ENCODE measurements at regions not wholly inside any gene's neighbourhood (a gene's known extent, or its start where the extent isn't known, plus 50 kb on each side); places are given as distances from the start of the nearest gene placed in this dataset.

GRCh38 chr5:23064710-23065109, 211.6 kb upstream of the CDH12 start:
- H3K4me3 ChIP-seq = no peak overlapping the region
- H3K9me3 ChIP-seq = no peaks in the 10 kb centered on the region
- no peaks in the 10 kb centered on the region for H3K4me1 ChIP-seq
- no peak for DNase-seq (ENCODE audit: low spot score in 2 of 2)
- no peaks in the 10 kb centered on the region for H3K27me3 ChIP-seq
- intact Hi-C loops (cut with DNase I; ENCODE audit: low total_unique reads) = loop anchor here (5.0 kb wide), 1 partner anchor 468 kb away; no protein-coding TSS in a partner anchor
- H3K27ac ChIP-seq = no peak overlapping the region
- peaks cover 7% of the 10 kb centered on the region for H3K36me3 ChIP-seq
- TF ChIP-seq POLR2A (IDR thresholded peaks at IDR 0.05) (no peak), POLR2AphosphoS5 (IDR thresholded peaks at IDR 0.05) (no peak), CTCF (IDR thresholded peaks at IDR 0.05) (no peak)

GRCh38 chr5:23053846-23054245, 200.7 kb upstream of the CDH12 start:
- DNase-seq (ENCODE audit: low spot score in 2 of 2) = no peak
- H3K27ac ChIP-seq = no peak overlapping the region
- no peak for TF ChIP-seq POLR2AphosphoS5 (IDR thresholded peaks at IDR 0.05)
- intact Hi-C loops (cut with DNase I; ENCODE audit: low total_unique reads) = no loop called here
- H3K4me3 ChIP-seq = no peak overlapping the region
- H3K4me1 ChIP-seq = no peaks in the 10 kb centered on the region
- no peaks in the 10 kb centered on the region for H3K36me3 ChIP-seq
- H3K9me3 ChIP-seq = no peaks in the 10 kb centered on the region
- H3K27me3 ChIP-seq = no peaks in the 10 kb centered on the region

GRCh38 chr5:23042226-23042625, 189.1 kb upstream of the CDH12 start:
- Histone ChIP-seq H3K4me1 (no peaks in the 10 kb centered on the region), H3K9me3 (no peaks in the 10 kb centered on the region), H3K27ac (no peak overlapping the region), H3K27me3 (no peaks in the 10 kb centered on the region), H3K4me3 (no peak overlapping the region), H3K36me3 (no peaks in the 10 kb centered on the region)
- no peak for TF ChIP-seq POLR2AphosphoS5 (IDR thresholded peaks at IDR 0.05)
- TF ChIP-seq CTCF (IDR thresholded peaks at IDR 0.05) = no peak
- TF ChIP-seq POLR2A (IDR thresholded peaks at IDR 0.05) = no peak
- intact Hi-C loops (cut with DNase I; ENCODE audit: low total_unique reads) = no loop called here
- no peak for DNase-seq (ENCODE audit: low spot score in 2 of 2)

GRCh38 chr5:23035555-23036090, 182.5 kb upstream of the CDH12 start:
- TF ChIP-seq POLR2A (IDR thresholded peaks at IDR 0.05) = no peak
- TF ChIP-seq CTCF (IDR thresholded peaks at IDR 0.05) = no peak
- TF ChIP-seq POLR2AphosphoS5 (IDR thresholded peaks at IDR 0.05) = no peak
- Histone ChIP-seq H3K9me3 (no peaks in the 10 kb centered on the region), H3K36me3 (no peaks in the 10 kb centered on the region), H3K27ac (no peak overlapping the region), H3K27me3 (no peaks in the 10 kb centered on the region), H3K4me1 (no peaks in the 10 kb centered on the region), H3K4me3 (no peak overlapping the region)
- DNase-seq (ENCODE audit: low spot score in 2 of 2) = no peak
- intact Hi-C loops (cut with DNase I; ENCODE audit: low total_unique reads) = no loop called here

GRCh38 chr5:23033864-23034263, 180.7 kb upstream of the CDH12 start:
- no peaks in the 10 kb centered on the region for H3K27me3 ChIP-seq
- intact Hi-C loops (cut with DNase I; ENCODE audit: low total_unique reads) = no loop called here
- no peaks in the 10 kb centered on the region for H3K4me1 ChIP-seq
- H3K4me3 ChIP-seq = no peak overlapping the region
- no peaks in the 10 kb centered on the region for H3K36me3 ChIP-seq
- TF ChIP-seq POLR2AphosphoS5 (IDR thresholded peaks at IDR 0.05) (no peak), CTCF (IDR thresholded peaks at IDR 0.05) (no peak), POLR2A (IDR thresholded peaks at IDR 0.05) (no peak)
- H3K9me3 ChIP-seq = no peaks in the 10 kb centered on the region
- DNase-seq (ENCODE audit: low spot score in 2 of 2) = no peak
- H3K27ac ChIP-seq = no peak overlapping the region

GRCh38 chr5:23029290-23029689, 176.1 kb upstream of the CDH12 start:
- no peaks in the 10 kb centered on the region for H3K4me1 ChIP-seq
- H3K9me3 ChIP-seq = no peaks in the 10 kb centered on the region
- no peak overlapping the region for H3K27ac ChIP-seq
- TF ChIP-seq POLR2AphosphoS5 (IDR thresholded peaks at IDR 0.05) (no peak), POLR2A (IDR thresholded peaks at IDR 0.05) (no peak), CTCF (IDR thresholded peaks at IDR 0.05) (no peak)
- H3K36me3 ChIP-seq = no peaks in the 10 kb centered on the region
- H3K4me3 ChIP-seq = no peak overlapping the region
- no peak for DNase-seq (ENCODE audit: low spot score in 2 of 2)
- no peaks in the 10 kb centered on the region for H3K27me3 ChIP-seq
- intact Hi-C loops (cut with DNase I; ENCODE audit: low total_unique reads) = no loop called here
